ENCODE measurements at regions not wholly inside any gene's neighbourhood (a gene's known extent, or its start where the extent isn't known, plus 50 kb on each side); places are given as distances from the start of the nearest gene placed in this dataset.

DNA sequence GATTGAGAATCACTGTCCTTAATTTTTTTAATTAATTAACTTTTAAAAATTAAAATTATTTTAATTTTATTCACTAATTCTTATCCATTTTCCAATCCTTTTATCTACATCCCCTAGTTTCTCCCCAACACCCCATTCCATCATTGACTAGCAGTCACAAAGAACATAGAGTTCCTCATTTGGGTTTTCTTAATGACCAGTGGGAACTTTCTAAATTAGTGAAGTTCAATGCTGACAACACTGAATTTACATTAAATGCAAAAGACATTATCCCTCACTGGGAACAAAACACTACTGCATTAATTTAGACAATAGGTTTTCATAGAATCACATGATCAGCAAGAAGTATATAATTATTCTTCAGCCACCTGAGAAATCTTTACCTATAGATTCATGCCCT, 80.6 kb upstream of the GLS start:
- no peak overlapping the region for H3K4me2 ChIP-seq (ENCODE audit: insufficient read depth, low read length)
- FAIRE-seq: no peak
- POLR2A ChIA-PET: no interaction called here
- intact Hi-C loops (cut with micrococcal nuclease) (loop anchor here (1.0 to 5.0 kb wide), 4 partner anchors 9 to 468 kb away; partner anchors contain the start of gene NAB1), dilution Hi-C loops (cut with MboI; ENCODE audit: extremely low pct_ligation_motif_present, low sequenced_read_pairs) (no loop called here)
- BruUV-seq (replicated peaks): no TSS peak
- H3K9me3 ChIP-seq (replicated peaks; ENCODE audit: control insufficient read depth, insufficient read depth, low read length): no peaks in the 10 kb centered on the region
- H3K79me2 ChIP-seq (ENCODE audit: control insufficient read depth, insufficient read depth, low read length): no peaks in the 10 kb centered on the region
- no peaks in the 10 kb centered on the region for H3K27me3 ChIP-seq (ENCODE audit: control insufficient read depth in 2 of 2, insufficient read depth in 2 of 2, low read length in 2 of 2)
- H3K4me3 ChIP-seq (replicated peaks in 1 of 3; ENCODE audit: insufficient read depth in 1 of 3, low read depth in 1 of 3, low read length in 3 of 3): no peak overlapping the region
- H3K9ac ChIP-seq (replicated peaks; ENCODE audit: extremely low read depth, insufficient read depth, low read length): no peak overlapping the region
- TF ChIP-seq JUN (IDR thresholded peaks at IDR 0.05; ENCODE audit: borderline replicate concordance, insufficient read depth, insufficient read length, low read depth) (no peak), POLR2A (IDR thresholded peaks at IDR 0.05; ENCODE audit: low read depth, low read length) (no peak), CTCF (IDR thresholded peaks at IDR 0.05; ENCODE audit: extremely low read depth in 1 of 2, insufficient read depth in 1 of 2, low read depth in 1 of 2, low read length in 2 of 2) (no peak), EZH2 (IDR thresholded peaks at IDR 0.05; ENCODE audit: borderline replicate concordance, low read depth, low read length, severe bottlenecking) (no peak), GATA2 (IDR thresholded peaks at IDR 0.05; ENCODE audit: insufficient read depth, insufficient read length, low read depth, low read length) (no peak), MYC (IDR thresholded peaks at IDR 0.05; ENCODE audit: low read depth, low read length) (no peak), FOS (IDR thresholded peaks at IDR 0.05; ENCODE audit: borderline replicate concordance, insufficient read depth, low read length) (no peak), MAX (IDR thresholded peaks at IDR 0.05; ENCODE audit: insufficient read depth, insufficient read length) (no peak), POLR2AphosphoS5 (IDR thresholded peaks at IDR 0.05; ENCODE audit: insufficient read depth, low read depth, low read length) (no peak)
- peaks cover 2% of the 10 kb centered on the region for H3K4me1 ChIP-seq (ENCODE audit: control insufficient read depth, extremely low read depth, insufficient read depth, low read length)
- no peaks in the 10 kb centered on the region for H3K9me1 ChIP-seq (replicated peaks; ENCODE audit: control insufficient read depth, extremely low read depth, insufficient read depth, low read length)
- DNase-seq (ENCODE audit: low read depth, low spot score): no peak
- no peak overlapping the region for H3K27ac ChIP-seq (ENCODE audit: insufficient read depth, low read depth, low read length)
- H4K20me1 ChIP-seq (replicated peaks; ENCODE audit: control insufficient read depth, extremely low read depth, insufficient read depth, low read length): no peaks in the 10 kb centered on the region
- CTCF ChIA-PET: interaction anchor here (2.2 to 2.4 kb wide), 2 partner anchors 8 to 12 kb away, joined by 6 to 12 read pairs; no protein-coding TSS in a partner anchor
- no peaks in the 10 kb centered on the region for H3K36me3 ChIP-seq (ENCODE audit: control insufficient read depth in 2 of 2, extremely low read depth in 1 of 2, insufficient read depth in 2 of 2, low read length in 2 of 2)
- no peak overlapping the region for H2AFZ ChIP-seq (ENCODE audit: low read depth, low read length)
